Kidney capillary endothelial cell (primary cell): ENCODE measurements at regions not wholly inside any gene's neighbourhood (a gene's known extent, or its start where the extent isn't known, plus 50 kb on each side); places are given as distances from the start of the nearest gene placed in this dataset.
"Not testable (repeated sequence)": the region's sequence is repeated elsewhere in the genome, so short reads cannot be mapped to it uniquely, and the experiment has no call there.

Experiments
- DNase-seq: peaks from one replicate; pipeline ENCODE4 v3.0.0-alpha.2; 2018; ENCODE audit warnings: low spot score

- no peak for DNase-seq
Measured at GRCh38 chrX:10676235-10676957, 56.0 kb upstream of the MID1 start.

- DNase-seq: no peak
Measured at GRCh38 chrX:10677490-10677889, 57.1 kb upstream of the MID1 start.

- DNase-seq: no peak
Measured at GRCh38 chrX:10679387-10679786, 59.0 kb upstream of the MID1 start.

- DNase-seq: no peak
Measured at GRCh38 chrX:10681167-10681566, 60.8 kb upstream of the MID1 start.

GRCh38 chrX:10683631-10684030, 63.2 kb upstream of the MID1 start:
- DNase-seq: not testable (repeated sequence)

GRCh38 chrX:10685923-10686595, 65.7 kb upstream of the MID1 start:
- no peak for DNase-seq

- DNase-seq: not testable (repeated sequence)
Measured at GRCh38 chrX:10691751-10692150, 71.4 kb upstream of the MID1 start.

- no peak for DNase-seq
Measured at GRCh38 chrX:10697616-10698317, 77.4 kb upstream of the MID1 start.

- no peak for DNase-seq
Measured at GRCh38 chrX:10698318-10698640, 77.9 kb upstream of the MID1 start.

- no peak for DNase-seq
Measured at GRCh38 chrX:10702031-10702430, 81.6 kb upstream of the MID1 start.

GRCh38 chrX:10706342-10706741, 86.0 kb upstream of the MID1 start:
- DNase-seq: not testable (repeated sequence)

- no peak for DNase-seq
Measured at GRCh38 chrX:10707773-10708172, 87.4 kb upstream of the MID1 start.

GRCh38 chrX:10709276-10709675, 88.9 kb upstream of the MID1 start:
- no peak for DNase-seq

GRCh38 chrX:10714531-10714930, 94.1 kb upstream of the MID1 start:
- no peak for DNase-seq

- DNase-seq: peak; percentile 30
Measured at GRCh38 chrX:10722851-10723250, 102.5 kb upstream of the MID1 start.

GRCh38 chrX:10725071-10725470, 104.7 kb upstream of the MID1 start:
- DNase-seq: peak; percentile 18

GRCh38 chrX:10726647-10727046, 106.3 kb upstream of the MID1 start:
- no peak for DNase-seq

GRCh38 chrX:10728806-10729389, 108.5 kb upstream of the MID1 start:
- no peak for DNase-seq

- no peak for DNase-seq
Measured at GRCh38 chrX:10739426-10739825, 119.0 kb upstream of the MID1 start.

GRCh38 chrX:10741003-10741402, 120.6 kb upstream of the MID1 start:
- DNase-seq: no peak

- no peak for DNase-seq
Measured at GRCh38 chrX:10741550-10741949, 121.2 kb upstream of the MID1 start.

- DNase-seq: no peak
Measured at GRCh38 chrX:10743476-10743875, 123.1 kb upstream of the MID1 start.

- no peak for DNase-seq
Measured at GRCh38 chrX:10744007-10744406, 123.6 kb upstream of the MID1 start.
